ENCODE measurements at regions not wholly inside any gene's neighbourhood (a gene's known extent, or its start where the extent isn't known, plus 50 kb on each side); places are given as distances from the start of the nearest gene placed in this dataset.
A peak's percentile ranks its signal among the peaks of the same experiment; 100 is the strongest.

DNA sequence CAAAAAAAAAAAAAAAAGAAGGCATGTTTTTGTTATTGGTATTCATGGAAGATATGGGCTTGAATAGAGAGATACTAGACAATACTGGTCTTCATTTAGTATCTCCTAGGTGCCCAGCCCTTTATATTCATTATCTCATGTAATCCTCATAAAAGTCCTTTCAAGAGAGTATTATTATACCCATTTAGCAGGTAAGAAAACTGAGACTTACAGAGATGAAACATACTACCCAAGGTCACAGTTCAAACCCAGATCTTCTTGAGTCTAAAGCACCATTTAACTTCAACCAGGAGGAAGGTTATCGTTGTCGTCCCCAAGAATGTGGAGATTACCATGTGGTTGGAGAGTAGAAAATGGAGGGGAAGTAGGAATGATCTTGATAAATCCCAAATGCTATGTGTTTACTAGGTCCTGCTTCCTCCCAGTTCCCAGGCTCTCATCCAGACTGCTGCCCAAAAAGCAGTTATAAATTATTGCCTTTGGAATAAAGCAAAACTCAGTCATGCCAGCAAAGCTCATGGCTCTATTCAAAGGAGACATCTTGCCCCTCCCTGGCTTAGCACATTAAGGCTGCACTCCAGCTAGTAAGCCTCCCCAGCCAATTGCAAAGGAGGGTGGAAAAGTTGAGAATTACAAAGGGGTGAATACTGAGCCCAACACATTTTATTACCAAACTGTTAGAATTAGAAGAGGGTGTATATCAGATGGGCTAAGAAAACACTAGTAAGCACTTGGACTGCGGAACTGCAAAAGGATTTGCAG is 163.9 kb downstream of the PIK3R1 start:
- no peak for DNase-seq (ENCODE audit: low spot score)

DNA sequence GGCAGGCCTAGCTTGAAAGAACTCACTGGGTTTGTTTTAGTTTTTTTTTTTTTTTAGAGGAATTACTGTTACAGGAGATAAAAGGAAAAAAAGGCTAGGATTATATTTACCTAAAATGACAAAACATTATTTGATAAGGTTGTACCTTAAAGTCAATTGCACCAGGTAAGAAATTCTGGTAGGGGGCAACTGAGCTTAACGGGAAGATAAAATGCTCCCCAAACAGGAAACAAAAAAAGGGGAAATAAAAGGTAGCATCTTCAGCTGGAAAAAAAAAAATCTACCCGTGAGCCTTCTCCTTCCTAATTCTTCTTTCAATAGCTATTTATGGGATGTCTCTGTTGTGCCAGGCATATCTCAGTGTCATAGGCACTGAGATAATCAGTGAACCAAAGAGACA is 164.5 kb downstream of the PIK3R1 start:
- no peak for DNase-seq (ENCODE audit: low spot score)

DNA sequence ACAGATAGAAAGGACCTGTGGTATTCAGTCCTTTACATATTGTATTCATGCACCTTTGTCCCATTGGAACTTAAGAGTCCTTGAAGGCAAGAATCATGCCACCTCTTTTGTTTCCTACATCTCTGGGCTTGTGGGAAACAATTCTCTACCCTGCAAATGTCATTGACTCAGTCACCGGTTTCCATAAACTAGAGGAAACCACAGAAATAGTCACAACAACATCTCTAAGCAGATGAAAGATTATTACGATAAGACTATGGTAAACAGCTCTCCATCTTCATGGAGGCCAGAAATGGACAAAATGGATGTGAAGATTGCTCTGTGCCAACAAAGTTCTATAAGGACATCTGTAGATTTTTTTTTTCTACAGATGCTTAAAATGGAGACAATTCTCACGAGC is 165.5 kb downstream of the PIK3R1 start:
- DNase-seq (ENCODE audit: low spot score), result no peak

DNA sequence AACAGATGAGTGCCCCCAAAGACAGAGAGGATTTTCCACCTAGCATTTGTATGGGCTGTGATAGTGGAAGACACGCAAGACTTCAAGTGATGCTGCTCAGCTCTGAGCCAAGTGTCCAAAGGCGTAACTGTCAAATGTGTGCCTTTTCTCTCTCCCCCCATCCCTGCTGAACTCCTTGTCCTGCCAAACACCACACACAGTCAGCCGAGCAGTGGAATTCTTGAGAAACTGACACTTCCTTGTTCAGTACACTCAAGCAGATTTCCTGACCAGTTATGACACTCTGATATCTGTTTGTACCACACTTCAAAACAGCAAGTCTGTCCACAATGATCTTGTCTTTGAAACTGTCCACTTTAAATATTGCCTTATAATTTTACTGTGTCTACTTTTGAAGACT is 166.4 kb downstream of the PIK3R1 start:
- no peak for DNase-seq (ENCODE audit: low spot score)

DNA sequence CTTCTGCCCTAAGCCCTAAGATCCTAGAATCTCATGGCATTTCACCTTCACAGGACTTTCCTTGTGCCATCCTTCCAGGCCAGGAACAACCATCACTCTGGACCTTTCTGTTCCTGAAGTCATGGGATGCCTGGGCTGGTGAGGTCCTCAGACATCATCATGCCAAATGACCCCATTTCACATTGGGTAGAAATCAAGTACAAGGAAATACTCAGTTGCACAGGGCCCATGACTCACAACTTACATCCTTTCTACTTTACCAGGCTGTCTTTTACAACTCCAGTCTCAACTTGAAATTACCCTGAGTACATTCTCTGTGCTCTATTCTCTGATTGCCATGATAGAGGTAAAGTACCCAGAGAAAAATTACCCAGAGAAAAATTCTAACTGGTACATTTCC is 167.1 kb downstream of the PIK3R1 start:
- no peak for DNase-seq (ENCODE audit: low spot score)

DNA sequence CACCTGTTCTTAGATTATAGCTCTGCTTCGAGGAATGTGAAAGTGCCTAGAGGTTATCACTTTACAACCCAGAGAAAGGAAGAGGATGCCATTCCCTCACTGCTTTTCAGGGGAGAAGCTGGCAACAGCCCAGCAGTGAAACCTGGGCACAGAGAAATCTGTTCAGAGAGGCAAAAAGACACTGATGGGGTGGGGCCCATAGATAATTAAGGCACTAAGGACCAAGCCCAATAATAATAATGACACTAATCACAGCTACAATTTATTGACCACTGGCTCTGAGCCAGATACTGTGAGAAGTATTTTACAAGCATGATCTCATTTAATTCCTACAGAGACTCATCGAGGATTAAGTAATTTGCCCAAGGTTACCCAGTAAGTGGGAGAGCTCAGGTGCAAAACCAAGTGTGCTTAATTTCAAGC is 168.3 kb downstream of the PIK3R1 start:
- DNase-seq (ENCODE audit: low spot score), result no peak

DNA sequence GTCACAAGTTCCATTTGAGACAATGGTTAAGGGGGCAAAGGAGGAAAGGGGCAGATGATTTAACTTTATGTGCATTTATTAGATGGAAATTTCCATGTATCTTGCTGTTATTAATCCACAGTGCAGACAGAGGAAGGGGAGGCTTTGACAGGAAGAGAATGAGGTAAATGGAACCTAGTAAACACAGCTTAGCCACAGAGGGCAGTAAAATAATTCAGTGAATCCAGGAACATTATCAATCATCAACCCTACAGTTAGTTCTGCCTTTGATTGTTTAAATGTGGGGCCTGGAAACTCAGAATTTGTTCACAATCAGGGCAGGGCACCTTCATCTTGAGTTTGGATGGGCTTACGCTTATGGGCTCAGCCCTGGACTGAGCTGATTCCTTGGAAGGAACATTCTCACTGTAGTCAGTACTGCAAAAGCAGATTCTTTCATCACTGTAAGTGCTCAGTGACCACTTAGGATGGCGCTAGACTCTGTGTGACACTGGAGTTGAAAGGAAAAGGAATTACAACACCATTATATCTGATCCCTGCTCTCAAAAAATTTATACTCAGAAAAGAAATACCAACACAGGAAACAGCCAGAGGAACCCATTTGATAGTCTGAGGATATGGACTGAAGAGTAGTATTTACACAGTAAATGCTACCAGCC is 169.5 kb downstream of the PIK3R1 start:
- no peak for DNase-seq (ENCODE audit: low spot score)

DNA sequence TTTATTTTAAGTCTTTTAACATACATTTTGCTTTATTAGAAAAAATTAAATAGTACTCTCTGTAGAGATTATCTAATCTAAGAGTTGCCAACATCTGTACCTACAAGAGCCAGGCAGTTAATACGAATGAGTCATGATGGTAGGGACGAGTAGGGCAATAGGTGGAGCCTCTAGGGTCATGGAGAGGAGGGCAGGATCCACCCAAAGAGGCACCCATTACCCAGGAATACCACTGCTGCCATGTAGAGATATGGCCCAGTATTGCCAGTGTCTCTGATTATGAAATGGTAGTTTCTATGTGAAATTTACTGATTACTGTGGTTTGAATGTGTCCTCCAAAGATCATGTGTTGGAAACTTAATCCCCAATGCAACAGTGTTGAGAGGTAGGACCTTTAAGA is 170.4 kb downstream of the PIK3R1 start:
- DNase-seq (ENCODE audit: low spot score), result no peak

DNA sequence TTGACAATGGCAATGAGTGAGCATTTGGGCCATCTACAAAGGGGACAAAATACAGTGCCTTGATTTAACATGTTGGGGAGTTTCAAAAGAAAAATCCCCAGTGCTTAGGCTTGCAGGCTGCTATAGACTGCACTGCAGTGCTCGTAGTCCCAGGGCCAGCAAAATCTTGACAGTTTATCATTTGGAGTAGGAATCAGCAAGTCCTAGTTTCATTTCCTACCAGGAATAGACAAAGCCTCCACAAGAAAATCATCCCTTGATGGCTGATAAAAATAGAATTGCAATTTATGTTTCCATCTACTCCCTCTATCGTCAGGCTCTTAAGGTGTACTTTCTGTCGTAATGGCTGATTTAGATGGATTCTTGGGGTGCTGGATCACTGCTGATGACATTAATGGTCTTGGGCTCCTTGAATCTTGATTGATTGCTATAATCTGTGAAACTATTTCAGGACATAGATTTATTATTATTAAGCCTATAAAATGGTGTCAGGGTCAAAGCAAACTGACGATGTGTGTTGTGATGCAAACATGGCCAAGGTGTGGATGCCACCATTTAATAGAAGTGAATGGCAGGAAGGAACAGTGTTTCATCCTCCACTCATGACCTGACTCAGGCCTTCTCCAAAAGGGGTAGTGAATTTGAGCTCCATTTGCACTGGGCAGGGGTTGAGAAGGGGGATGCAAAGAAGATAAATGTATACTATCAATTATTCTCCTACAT is 171.7 kb downstream of the PIK3R1 start:
- DNase-seq (ENCODE audit: low spot score), result no peak

DNA sequence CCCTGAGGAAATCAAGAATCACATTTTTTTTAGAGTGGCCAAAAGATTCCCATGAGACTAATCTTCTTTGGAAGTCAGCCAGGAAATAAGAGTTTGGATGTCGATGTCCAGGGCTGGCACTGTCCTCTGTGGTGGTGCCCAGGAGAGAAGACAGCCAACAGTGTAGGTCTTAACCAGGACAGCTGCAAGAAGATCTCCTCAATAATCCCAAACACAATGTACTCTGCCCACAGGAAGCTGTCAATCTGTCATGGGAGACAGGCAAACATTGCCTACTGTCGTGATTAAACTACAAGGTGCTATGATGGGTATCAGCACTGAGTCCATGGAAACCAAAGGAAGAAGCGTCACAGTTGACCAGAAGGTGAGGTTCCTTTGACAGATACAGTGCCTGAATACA is 174.1 kb downstream of the PIK3R1 start:
- no peak for DNase-seq (ENCODE audit: low spot score)

DNA sequence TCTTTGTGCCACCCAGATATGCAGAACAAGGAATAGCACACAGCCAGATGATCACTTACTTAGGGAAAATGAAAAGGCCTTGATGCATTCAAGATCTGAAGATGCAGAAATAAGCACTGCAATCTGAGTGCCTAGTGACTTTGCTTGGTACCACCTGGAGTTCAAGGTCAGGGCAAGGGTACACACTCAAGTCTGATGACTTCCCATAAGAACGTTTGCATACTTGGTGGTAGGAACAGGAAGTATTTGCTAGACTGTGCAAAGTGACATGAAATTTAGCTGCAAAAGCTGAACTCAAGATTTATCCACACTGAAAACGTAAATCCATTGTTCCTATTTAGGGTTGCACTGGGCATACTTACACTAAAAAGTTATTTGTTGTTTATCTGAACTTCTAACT is 177.1 kb downstream of the PIK3R1 start:
- no peak for DNase-seq (ENCODE audit: low spot score)

DNA sequence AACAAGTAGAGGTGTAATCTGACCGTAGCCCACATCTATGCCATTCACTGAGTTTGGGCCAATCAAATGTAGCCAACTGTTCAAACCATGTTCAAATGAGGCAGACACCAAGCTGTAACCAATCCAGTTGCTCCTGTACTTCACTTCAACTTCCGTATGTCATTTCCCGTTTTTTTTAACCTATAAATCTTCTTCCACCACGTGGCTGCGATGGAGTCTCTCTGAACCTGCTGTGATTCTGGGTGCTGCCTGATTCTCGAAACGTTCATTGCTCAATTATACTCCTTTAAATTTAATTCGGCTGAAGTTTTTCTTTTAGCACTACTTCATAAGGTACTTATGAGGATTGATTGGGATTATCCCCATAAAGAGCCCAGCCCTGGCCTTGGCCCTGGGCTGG is 179.7 kb downstream of the PIK3R1 start:
- no peak for DNase-seq (ENCODE audit: low spot score)

DNA sequence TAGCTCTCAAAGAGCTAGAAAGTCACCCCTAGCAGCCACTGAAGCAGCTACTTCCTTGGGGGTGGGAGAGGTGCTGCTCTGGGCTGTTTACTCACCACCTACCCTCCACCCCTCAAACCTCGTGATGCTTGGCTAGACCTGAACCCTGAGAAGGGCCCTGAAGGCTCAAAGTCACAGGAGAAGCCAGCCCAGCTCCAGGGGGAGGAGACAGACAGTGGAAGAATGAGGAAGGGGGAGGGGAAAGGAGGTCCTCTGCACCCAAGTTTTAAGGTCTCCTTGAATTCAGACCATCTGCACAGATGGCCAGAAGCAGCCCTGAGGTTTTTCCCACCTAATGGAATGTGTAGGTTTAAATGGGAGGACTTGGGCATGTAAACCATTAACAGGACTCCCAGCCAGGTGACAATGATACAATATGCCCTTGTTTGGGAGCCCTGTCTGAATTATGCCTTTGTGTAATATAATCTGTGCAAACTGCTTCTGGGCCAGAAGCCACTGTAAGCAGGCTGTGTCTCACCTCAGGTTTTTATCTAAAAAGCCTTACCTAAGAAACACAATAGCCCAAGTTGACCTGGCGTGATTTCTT is 180.5 kb downstream of the PIK3R1 start:
- no peak for DNase-seq (ENCODE audit: low spot score)

DNA sequence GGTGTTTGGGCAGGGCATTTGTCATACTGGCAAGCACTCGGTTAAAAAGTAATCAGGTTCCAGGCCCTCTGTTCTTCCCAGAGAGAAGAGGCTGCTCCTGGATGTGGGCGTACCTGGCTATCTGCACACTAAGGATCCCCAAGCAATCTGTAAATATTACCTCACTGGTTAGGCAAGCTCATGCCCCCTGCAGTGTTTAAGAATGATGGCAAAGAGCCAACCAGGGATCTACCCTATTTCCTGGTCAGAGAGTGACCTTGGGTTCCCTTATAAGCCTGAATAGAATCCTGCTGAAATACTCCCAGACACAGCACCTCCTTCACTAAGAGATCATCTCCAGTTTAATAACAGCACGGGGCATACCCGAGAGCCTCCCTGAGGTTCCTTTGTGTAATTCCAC is 181.2 kb downstream of the PIK3R1 start:
- no peak for DNase-seq (ENCODE audit: low spot score)

DNA sequence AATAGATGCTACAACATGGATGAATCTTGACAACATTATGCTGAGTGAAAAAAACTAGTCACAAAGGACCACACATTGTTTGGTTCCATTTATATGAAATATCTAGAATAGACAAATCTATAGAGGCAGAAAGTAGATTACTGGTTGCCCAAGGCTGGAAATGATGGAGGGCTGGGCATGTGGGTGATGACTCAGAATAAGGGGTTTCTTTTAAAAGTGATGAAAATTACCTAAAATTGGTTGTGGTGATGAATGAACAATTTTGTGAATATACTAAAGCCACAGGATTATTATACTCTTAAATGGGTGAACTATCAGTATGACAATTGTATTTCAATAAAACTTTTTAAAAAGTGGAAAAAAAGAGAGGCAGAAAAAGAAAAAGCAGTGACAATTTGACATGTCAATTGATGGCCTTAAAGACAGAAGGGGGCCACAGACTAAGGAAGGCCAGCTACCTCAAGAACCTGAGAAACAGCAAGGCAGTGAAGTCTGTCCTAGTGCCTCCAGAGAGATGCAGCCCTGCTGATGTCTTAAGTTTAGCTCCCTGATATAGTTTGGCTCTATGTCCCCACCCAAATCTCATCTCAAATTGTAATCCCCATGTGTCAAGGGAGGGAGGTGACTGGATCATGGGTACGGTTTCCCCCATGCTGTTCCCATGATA is 182.7 kb downstream of the PIK3R1 start:
- no peak for DNase-seq (ENCODE audit: low spot score)

DNA sequence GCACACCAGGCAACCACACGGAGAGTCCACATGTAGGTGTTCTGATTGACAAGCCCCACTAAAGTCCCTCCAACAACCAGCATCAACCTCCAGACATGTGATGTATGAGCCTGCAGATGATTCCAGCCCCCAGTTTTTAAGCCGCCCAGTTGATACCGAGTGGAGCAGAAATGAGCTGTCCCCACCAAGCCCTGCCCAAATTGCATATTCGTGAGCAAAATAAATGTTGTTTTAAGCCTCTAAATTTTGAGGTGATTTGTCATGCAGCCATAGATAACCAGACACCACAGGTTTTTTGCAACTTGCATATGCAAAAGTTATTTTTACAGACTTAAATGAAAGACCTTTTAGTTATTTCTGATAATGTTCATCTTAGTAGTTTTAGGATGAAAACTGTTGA is 187.7 kb downstream of the PIK3R1 start:
- DNase-seq (ENCODE audit: low spot score), result no peak

DNA sequence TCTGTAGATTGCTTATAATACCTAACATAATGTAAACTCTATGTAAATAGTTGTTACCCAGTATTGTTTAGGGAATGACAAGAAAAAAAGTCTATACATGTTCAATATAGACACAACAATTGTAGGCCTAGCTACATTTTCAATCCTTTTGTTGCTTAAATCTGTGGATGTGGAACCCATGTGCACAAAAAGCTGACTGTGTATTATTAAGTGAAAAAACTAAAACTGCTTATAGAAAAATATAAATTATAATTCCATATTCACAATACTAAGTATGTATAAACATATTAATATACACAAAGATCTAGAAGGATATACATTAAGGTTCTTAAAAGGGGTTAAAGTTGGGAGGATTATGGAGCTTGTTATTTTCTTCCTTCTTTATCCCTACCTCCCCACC is 188.7 kb downstream of the PIK3R1 start:
- DNase-seq (ENCODE audit: low spot score), result no peak

DNA sequence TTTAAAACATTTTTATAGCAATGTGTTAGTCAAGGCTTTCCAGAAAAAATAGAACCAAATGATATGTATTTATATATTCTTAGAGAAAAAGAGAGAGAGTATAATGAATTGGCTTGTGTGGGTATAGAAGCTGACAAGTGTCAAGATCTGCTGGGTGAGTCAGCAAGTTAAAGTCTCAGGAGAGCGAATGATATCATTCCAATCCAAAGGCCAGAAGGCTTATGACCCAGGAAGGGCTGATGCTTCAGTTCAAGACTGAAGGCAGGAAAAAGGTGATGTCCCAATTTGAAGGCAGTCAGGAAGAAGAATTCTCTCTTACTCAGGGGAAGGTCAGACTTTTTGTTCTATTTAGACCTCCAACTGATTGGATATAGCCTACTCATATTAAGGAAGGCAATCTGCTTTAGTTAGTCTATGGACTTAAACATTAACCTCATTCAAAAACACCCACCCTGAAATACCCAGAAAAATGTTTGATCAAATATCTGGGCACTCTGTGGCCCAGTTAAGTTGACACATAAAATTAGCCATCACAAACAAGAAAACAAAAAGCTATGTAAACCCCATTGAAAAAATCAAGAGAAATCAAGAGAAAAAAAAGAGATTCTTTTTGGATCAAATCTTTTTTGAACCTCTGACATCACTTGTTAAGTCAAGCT is 189.6 kb downstream of the PIK3R1 start:
- DNase-seq (ENCODE audit: low spot score), result no peak

DNA sequence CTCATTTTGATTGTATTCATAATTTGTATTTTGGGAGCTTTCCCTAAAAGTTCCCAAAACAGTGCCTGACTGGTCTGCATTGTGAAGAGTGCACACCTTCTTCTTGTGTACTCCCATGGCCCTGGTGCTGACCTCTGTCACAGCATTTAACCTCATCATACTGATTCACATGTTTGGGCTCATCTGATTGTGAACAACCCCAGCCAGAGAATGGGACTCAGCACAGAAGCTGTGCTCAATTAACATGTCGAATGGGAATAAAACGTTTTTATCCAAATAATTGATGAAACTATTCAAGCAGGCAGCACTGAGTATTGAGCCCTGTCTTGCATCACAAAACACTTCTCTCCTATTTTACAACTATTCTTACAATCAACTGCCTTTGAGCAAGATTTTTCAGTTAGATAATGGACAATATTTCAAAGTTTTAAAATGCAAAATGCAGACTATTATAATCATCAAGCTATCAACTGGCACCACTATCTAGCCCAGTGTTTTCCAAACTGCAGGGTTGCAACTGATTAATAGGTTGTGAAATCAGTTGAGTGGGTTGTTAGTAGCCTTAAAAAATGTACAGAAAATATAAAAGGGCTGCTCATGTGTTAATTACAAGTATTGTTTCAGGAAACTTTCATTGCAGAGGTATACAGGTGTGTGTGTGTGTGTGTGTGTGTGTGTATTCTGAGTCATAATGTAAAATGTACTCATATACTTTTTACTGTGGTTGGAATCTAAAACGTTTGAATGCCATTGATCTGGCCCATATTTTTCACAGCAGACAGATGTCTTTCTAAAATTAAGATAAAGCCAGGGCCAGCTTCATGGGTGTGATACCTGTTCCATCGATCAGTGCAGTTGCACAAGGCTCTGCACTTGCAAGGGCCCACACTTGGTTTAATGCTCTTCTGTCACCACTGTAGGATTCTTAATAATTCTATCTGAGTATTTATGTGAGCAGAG is 190.5 kb downstream of the PIK3R1 start:
- DNase-seq (ENCODE audit: low spot score), result no peak

DNA sequence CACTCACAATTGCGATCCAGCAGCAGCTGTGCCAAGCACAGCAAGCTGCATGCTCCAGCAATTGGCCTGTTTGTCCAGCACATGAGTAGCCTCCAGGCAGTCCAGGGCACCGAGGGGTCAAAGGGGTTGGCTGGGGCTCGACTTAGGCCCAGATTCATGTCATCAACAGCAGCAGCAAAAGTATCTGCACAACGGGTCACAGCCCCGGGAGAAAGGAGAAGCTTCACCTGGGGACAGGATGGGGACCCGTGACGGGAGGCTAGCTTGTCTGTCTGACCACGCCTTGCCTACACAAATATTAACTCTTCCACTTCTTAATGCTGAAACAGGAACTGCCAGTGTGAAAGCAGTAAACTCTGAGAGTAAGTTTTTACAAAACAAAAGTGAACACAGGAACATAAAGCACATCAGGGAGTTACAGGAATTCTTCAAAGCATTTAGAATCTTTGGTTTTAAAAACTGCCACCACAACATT is 191.2 kb downstream of the PIK3R1 start:
- DNase-seq (ENCODE audit: low spot score), result peak; percentile 38
